ENCODE measurements at regions not wholly inside any gene's neighbourhood (a gene's known extent, or its start where the extent isn't known, plus 50 kb on each side); places are given as distances from the start of the nearest gene placed in this dataset.
A peak's percentile ranks its signal among the peaks of the same experiment; 100 is the strongest.
"Not testable (repeated sequence)": the region's sequence is repeated elsewhere in the genome, so short reads cannot be mapped to it uniquely, and the experiment has no call there.

- no peak for DNase-seq
Measured at GRCh38 chr12:41653386-41654326, 465.5 kb downstream of the PDZRN4 start.

- peak; percentile 5 for DNase-seq
Measured at GRCh38 chr12:41652981-41653380, 464.9 kb downstream of the PDZRN4 start.

- DNase-seq = no peak
Measured at GRCh38 chr12:41645624-41646023, 457.5 kb downstream of the PDZRN4 start.

GRCh38 chr12:41642808-41643207, 454.7 kb downstream of the PDZRN4 start:
- not testable (repeated sequence) for DNase-seq

- DNase-seq = no peak
Measured at GRCh38 chr12:41636653-41637052, 448.5 kb downstream of the PDZRN4 start.

GRCh38 chr12:41635626-41636364, 447.7 kb downstream of the PDZRN4 start:
- no peak for DNase-seq

GRCh38 chr12:41634091-41634490, 446.0 kb downstream of the PDZRN4 start:
- no peak for DNase-seq

- DNase-seq = no peak
Measured at GRCh38 chr12:41629611-41630010, 441.5 kb downstream of the PDZRN4 start.

GRCh38 chr12:41627476-41627875, 439.4 kb downstream of the PDZRN4 start:
- DNase-seq = peak; percentile 77

GRCh38 chr12:41624571-41624970, 436.5 kb downstream of the PDZRN4 start:
- no peak for DNase-seq

Data from NCI-H1092 (cell line).